Erythroblast (primary cell): ENCODE measurements at regions not wholly inside any gene's neighbourhood (a gene's known extent, or its start where the extent isn't known, plus 50 kb on each side); places are given as distances from the start of the nearest gene placed in this dataset.

ENCODE experiments used
- GATA1 ChIP-seq: IDR thresholded peaks from 2 replicates; pipeline ENCODE4 v1.6.1; 2011; ENCODE audit warnings: low read depth, mild to moderate bottlenecking, control low read depth, low read length, moderate library complexity
- POLR2A ChIP-seq: IDR thresholded peaks from 2 replicates; pipeline ENCODE4 v1.6.1; 2011; ENCODE audit warnings: mild to moderate bottlenecking, low read length

DNA sequence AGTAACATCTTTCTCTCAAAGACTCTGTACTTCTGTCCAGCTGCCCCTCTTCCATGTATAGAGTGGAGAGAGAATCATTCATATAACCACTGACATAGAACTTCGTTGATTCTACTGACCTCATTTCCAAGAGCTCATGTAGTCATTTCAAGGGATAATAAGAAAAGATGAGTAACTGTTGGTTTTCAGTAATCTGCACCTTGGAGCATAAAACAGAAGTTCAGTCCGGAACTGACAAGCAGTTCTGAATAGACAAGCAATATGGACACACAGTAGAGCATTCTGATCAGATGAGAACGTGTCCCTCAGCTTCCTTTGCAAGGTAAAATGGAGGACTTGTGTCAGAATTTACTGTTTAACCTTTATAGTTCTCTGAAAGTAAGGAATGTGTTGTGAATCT lies 847.1 kb downstream of the REEP3 start:
- TF ChIP-seq POLR2A, result no peak
- TF ChIP-seq GATA1, result no peak
